NAMALWA (cell line): ENCODE measurements at regions not wholly inside any gene's neighbourhood (a gene's known extent, or its start where the extent isn't known, plus 50 kb on each side); places are given as distances from the start of the nearest gene placed in this dataset.
"Not testable (repeated sequence)": the region's sequence is repeated elsewhere in the genome, so short reads cannot be mapped to it uniquely, and the experiment has no call there.

Experiments
- DNase-seq: peaks from one replicate; pipeline ENCODE4 v3.0.0-alpha.2; 2015; ENCODE audit warnings: low spot score

- no peak for DNase-seq
These were observed 168.7 kb upstream of the MSX2 start for GRCh38 chr5:174555726-174556125.

- DNase-seq = no peak
These were observed 167.6 kb upstream of the MSX2 start for GRCh38 chr5:174556756-174557155.

- DNase-seq = no peak
These were observed 166.2 kb upstream of the MSX2 start for GRCh38 chr5:174558190-174558589.

- no peak for DNase-seq
These were observed 165.2 kb upstream of the MSX2 start for GRCh38 chr5:174559141-174559540.

- no peak for DNase-seq
These were observed 164.8 kb upstream of the MSX2 start for GRCh38 chr5:174559566-174560090.

GRCh38 chr5:174560861-174561260 is 163.5 kb upstream of the MSX2 start:
- no peak for DNase-seq

GRCh38 chr5:174563040-174563439 is 161.3 kb upstream of the MSX2 start:
- not testable (repeated sequence) for DNase-seq

GRCh38 chr5:174563899-174564298 is 160.5 kb upstream of the MSX2 start:
- DNase-seq = no peak

- DNase-seq = no peak
These were observed 156.8 kb upstream of the MSX2 start for GRCh38 chr5:174567506-174568141.

GRCh38 chr5:174570662-174571061 is 153.7 kb upstream of the MSX2 start:
- no peak for DNase-seq

GRCh38 chr5:174571662-174572397 is 152.6 kb upstream of the MSX2 start:
- DNase-seq = no peak

- DNase-seq = no peak
These were observed 151.8 kb upstream of the MSX2 start for GRCh38 chr5:174572591-174572990.

- DNase-seq = no peak
These were observed 151.0 kb upstream of the MSX2 start for GRCh38 chr5:174573221-174573994.

- DNase-seq = no peak
These were observed 149.3 kb upstream of the MSX2 start for GRCh38 chr5:174575043-174575442.

- no peak for DNase-seq
These were observed 148.3 kb upstream of the MSX2 start for GRCh38 chr5:174576042-174576441.

GRCh38 chr5:174581479-174581878 is 142.9 kb upstream of the MSX2 start:
- peak; percentile 38 for DNase-seq

- no peak for DNase-seq
These were observed 142.5 kb upstream of the MSX2 start for GRCh38 chr5:174581894-174582293.

- DNase-seq = no peak
These were observed 141.3 kb upstream of the MSX2 start for GRCh38 chr5:174583071-174583470.

- DNase-seq = no peak
These were observed 138.9 kb upstream of the MSX2 start for GRCh38 chr5:174585472-174585871.

GRCh38 chr5:174586163-174586562 is 138.2 kb upstream of the MSX2 start:
- not testable (repeated sequence) for DNase-seq

GRCh38 chr5:174589011-174589410 is 135.4 kb upstream of the MSX2 start:
- DNase-seq = no peak

- DNase-seq = no peak
These were observed 134.8 kb upstream of the MSX2 start for GRCh38 chr5:174589599-174589998.

- no peak for DNase-seq
These were observed 133.6 kb upstream of the MSX2 start for GRCh38 chr5:174590820-174591219.
